ENCODE measurements at regions not wholly inside any gene's neighbourhood (a gene's known extent, or its start where the extent isn't known, plus 50 kb on each side); places are given as distances from the start of the nearest gene placed in this dataset.
"Not testable (repeated sequence)": the region's sequence is repeated elsewhere in the genome, so short reads cannot be mapped to it uniquely, and the experiment has no call there.

DNA sequence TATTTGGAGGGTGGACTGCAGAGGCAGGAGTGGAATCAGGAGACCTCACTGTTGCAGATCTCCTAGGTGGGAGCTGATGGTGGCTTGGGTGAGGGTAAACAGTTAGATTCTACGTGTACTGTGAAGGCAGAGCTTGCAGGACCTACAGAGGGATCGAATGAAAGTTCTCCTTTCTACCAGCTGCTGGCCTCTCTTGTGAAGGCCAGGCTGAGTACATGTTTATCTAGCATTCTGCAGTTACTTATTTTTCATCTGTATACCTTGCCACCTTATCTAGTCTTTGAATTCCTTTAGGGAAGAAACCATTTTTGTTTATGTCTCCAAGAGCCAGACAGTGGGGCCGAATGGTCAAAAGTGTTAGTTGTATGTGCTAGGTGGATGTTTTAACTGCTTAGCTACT lies 57.6 kb downstream of the PTTG1 start:
- DNase-seq: no peak

- no peak for DNase-seq
Observed at GRCh38 chr5:160479926-160480325, 58.3 kb downstream of the PTTG1 start.

- DNase-seq: no peak
Observed at GRCh38 chr5:160480652-160481051, 59.0 kb downstream of the PTTG1 start.

DNA sequence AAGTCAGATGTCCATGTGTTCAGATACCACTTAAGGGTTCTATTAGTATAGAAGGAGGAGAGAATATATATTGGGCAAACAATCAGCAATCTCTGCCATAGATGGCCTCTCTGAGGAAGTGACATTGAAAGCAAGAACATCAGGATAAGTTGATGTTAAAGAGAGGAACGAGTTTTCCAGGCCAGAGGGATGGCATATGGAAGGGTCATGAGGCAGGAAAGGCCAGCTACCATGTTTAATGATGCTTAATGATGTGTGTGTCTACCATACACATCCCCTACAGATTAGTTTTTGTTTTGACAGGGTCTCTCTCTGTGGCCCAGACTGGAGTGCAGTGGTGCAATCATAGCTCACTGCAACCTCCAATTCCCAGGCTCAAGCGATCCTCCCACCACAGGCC lies 63.0 kb downstream of the PTTG1 start:
- no peak for DNase-seq

DNA sequence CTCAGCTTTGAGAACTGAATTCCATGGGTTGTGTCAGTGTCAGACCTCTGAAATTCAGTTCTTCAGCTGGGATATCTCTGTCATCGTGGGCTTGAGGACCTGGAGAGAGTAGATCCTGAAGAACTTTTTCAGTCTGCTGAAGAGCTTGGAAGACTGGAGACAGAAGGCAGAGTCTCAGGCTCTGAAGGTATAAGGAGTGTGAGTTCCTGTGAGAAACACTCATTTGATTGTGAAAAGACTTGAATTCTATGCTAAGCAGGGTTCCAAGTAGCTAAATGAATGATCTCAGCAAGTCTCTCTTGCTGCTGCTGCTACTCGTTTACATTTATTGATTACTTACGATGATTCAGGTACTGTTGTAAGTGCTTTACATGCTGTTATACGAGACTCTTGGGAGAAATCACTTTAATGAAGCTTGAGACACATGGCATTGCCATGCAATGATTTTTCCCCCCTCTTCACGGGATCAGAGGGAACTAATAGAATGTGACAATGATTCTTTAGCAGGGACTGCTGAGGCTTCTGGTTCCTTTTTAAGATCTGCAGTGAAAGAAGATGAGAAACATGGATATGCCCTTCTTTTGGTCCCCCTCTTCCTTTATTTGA lies 63.8 kb downstream of the PTTG1 start:
- no peak for DNase-seq

DNA sequence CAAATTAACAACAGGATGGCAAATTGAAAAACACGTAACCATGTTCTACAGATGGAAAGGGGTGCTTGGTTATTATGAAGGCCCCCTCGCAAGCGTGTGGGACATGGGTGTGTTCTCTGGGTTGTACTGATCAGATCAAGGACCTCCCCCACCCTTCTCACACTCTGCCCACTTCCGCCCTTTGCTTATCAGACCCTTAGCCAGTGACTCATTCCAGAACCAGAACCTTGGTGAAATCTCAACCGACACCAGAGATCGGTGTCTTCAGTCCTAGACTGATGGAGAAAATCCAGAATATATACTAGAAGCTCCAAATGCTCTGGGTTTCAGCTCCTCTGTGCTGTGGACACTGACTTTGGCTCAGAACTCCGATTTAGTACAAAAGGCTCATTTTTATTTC lies 64.9 kb downstream of the PTTG1 start:
- no peak for DNase-seq

DNA sequence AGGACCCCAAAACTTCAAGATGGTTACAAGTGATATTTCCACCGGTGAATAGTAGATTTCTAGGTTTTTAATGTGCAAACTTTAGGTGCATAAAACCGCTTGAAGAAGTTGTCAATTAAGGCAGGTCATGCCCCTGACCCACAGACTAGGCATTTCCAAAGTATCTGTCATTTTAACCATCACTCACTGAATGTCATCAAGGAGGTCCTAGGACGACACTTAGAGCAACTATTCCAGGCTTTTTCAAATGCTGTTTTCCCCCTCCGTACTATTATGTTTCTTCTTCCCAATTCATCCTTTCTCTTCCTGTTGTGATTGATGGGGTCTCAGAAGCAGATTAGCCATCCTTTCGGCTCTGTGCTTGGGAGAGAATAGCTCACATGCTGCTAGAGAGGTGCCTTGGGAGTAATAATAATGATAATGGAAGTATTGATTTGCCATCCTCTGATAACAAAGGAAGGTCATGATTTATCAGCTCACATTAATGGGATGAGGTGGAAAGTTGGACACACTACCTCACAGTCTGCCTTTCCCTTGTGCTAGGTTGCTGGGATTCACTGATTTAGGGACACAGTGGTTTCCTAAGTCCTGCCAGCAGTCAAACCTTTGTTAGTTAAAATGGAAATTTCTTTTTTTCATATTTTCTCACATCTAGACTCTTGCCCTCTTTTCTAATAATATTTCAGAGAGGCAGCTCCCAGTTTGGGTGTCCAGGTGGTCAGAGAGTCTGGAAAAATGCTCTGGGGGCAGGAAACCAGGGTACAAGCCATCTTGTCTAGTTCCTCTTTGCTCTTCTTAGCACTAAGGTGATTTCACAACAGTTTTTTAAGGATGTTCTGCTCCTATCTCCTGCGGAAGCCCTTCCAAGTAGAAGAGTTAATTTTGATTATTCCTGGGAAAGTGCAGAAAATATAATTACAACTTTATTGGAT lies 67.0 kb downstream of the PTTG1 start:
- DNase-seq: no peak

DNA sequence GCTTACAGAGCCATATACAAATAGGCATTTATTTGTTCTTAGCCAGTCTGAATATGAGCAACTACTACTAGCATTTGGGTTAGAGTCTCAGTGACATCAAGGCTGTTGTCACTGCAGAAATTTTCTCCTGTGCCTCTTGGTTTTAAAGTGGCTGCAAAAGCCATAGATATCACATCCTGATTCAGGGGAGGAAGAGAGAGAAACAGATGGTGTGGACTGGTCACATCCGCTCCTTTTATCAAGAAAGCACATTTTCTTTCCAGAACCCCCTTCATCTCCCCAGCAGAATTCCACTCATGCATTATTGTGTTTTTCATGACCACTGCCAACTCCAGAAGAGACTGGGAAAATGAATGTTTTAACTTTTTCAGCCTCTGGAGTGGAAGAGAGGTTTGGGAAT lies 69.8 kb downstream of the PTTG1 start:
- no peak for DNase-seq

DNA sequence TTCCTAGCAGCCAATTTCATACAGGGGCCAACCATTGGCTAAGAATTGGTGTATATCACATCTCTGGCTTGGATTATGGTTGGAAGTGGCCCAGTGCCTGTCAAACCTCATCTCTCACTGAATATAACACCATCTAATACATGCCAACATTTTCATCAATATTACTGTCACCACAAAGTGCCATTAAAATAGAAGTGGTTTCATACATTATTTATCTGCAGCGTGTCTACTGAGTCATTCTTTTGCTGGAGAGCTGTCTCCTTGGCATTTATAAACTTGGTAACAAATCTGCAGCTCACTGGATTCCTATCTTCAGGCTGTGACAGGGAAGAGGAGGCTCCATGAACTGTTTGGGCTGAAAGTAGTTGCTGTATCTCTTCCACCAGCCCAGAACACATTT lies 70.9 kb downstream of the PTTG1 start:
- DNase-seq: no peak

DNA sequence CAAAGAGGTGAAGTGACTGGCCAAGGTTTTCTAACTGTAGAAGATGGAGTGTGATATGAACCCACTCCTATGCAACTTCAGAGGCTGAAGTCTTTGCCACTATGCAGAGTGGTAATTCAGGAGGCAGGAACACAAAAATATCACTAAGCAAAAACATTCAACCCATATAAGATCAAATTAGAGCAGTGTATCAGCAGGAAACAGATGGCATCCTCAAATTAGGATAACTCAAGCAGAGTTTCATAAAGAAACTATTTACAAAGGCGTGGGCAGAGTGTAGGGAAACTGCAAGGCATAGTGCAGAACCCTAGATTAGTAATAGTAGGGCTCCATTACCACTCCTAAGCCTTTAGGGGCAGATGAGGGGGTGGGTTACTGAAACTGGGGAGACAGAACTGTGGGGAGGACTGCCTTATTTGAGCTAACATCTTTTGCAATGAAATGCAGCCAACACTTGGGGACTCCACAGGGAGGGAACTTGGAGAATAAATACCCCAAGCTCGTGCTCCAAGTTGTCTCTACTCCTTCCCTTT lies 72.2 kb downstream of the PTTG1 start:
- no peak for DNase-seq

DNA sequence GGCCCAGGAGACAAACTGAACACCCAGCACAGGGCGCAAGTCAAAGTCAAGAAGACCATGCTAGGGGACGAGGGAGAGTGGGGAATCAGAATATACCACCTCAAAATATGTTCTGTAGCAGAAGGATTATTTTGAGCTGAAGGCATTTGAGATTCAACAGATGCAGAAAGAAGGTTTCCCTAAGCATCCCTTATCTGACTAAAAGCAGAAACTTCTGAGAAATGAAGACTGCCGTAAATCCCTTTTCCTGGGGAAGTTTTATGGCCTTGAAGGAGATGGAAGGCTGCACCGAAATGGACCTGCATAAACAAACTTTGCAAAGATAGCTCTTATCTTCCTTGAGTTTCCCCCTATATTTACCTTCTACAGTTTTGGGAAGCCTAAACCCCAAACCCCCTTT lies 72.8 kb downstream of the PTTG1 start:
- no peak for DNase-seq

GRCh38 chr5:160496334-160496733 lies 74.7 kb downstream of the PTTG1 start:
- no peak for DNase-seq

GRCh38 chr5:160496784-160497183 lies 75.1 kb downstream of the PTTG1 start:
- DNase-seq: no peak

- no peak for DNase-seq
Observed at GRCh38 chr5:160497878-160498277, 76.2 kb downstream of the PTTG1 start.

DNA sequence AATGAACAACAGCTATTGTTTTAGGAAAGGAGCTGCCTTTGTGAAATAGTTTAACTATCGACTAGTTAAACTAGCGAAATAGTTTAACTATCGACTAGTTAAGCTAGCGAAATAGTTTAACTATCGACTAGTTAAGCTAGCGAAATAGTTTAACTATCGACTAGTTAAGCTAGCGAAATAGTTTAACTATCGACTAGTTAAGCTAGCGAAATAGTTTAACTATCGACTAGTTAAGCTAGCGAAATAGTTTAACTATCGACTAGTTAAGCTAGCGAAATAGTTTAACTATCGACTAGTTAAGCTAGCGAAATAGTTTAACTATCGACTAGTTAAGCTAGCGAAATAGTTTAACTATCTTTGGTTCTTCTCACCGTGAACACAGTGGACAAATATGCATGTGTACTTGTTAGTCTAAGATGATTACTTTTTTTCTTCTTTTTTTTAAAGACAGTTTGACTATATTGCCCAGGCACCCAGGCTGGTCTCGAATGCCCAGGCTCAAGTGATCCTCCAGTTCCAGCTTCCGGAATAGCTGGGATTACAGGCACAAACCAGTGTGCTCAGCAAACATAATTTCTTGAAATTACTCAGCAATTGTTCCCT lies 76.9 kb downstream of the PTTG1 start:
- DNase-seq: not testable (repeated sequence)

DNA sequence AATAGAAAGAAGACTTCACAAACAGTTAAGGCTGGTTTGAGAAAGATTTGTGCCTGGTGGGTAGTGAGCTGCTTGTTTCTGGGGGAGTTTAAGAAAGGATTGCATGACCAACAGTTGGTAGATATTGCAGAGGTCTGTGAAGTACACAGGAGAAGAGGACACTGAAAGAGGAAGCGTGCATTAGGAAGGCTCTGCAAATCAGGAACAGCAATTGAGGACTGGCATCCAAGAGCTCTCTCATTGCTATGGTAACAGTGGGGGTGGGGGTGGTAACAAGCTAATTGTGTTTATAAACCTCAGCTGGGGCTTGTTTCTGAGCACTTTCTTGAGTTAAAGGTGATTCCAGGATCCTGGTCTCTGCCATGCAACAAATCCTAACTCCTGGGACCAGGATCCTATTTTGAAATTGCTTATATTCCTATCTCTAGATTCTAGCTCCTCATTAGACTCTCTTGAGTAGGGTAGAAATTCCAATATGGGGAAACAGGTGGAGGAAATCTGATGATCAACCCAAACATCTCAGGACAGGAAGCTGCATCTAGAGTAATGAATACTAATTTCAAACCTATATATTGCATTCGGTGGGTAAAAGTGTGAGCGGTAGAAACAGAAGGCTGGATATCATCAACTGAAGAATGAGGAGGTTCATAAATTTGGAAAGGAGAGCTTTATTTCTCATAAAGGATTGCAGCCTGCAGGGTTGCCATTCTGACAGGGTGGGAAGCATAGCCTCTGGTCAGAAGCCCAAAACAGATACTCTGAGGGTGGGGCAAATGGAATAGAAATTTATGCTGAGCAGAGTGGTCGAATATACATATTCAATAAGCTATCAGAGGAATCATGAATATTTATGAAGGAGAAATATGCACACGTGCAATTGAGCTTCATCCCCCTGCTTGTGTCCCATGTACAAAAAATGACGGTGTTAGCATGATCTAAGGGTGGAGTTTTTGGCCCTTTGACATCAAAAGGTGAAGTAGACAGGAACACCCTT lies 79.4 kb downstream of the PTTG1 start:
- no peak for DNase-seq

GRCh38 chr5:160504906-160505305 lies 83.3 kb downstream of the PTTG1 start:
- no peak for DNase-seq

DNA sequence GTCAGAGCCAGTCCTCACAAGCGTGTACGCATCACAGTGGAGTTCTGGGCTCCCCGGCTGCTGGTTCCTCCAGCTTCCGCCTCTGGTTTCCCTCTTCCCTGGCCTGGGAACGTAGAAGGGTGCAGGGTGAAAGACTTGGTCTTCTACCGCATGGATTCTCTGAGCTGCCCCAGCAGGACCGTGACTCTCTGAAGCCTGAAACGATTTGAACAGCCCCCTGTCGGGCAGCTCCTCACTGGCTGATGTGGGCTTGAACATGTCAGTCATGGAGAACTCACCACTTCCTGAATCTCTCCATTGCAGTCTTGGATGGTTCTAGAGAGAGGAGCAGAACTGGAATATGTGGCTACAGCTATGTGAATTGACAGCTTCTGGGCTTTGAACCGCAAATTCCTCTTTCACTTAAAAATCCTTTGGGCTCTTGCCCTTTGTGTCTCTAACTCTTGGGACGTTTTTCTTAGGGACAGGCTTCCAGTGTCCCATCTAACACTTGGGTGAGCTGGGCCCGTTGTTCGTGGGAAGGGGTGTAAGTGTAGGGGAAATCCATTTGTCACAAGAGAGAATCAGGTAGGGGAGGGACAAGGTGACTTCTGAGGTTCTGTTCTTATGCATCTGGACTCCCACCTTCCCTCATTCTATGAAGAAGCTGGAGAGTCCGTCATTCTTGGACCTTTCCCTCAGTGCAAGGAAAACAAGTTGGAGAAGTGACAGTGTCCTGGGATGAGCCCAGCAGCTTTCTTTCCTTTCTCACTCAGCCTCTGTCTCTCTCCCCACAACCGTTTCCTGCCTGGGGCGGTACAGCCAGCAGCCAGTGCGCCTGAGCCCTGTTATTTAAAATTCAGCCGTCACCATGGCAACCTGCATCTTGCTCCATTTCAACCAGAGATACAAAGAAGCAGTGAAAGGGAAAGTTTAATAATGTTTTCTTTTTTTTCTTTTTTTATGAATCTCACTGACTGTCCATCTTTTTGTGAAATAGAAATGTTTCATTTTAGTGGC lies 84.7 kb downstream of the PTTG1 start:
- DNase-seq: no peak

- DNase-seq: no peak
Observed at GRCh38 chr5:160507221-160507721, 85.6 kb downstream of the PTTG1 start.

DNA sequence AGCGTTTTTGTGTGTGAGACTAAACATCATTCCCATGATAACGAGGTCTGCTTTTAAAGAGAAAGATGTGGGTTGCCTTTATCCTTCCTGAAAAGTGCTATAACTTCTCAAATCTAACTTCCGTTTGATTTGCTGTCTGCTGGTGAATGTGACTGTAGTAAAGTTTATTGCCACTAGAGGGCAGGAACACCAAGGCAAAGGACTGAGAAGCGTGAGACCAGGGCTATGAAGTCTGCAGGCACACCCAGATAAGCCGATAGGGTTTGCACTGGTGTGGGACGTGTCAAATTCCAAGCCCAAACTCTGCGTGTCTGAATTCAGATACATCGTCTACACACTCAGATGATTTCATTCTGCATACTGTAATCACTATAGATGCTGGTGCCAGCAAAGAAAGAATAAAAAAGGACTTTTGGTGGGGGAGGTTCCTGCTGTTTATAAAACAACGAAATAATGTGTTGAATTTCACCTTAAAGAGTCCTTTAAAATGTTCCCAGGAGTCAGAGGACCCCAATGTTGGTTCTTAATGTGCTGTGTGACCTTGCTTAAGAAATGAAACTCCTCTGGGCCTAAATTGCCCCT lies 87.2 kb downstream of the PTTG1 start:
- DNase-seq: peak; percentile 32
